Fibroblast of lung (primary cell): ENCODE measurements at regions not wholly inside any gene's neighbourhood (a gene's known extent, or its start where the extent isn't known, plus 50 kb on each side); places are given as distances from the start of the nearest gene placed in this dataset.

Experiments
- DNase-seq, 2 donors: peaks; one replicate each; pipeline versions ENCODE4 v3.0.0 to v3.0.0-alpha.2; 2010; ENCODE audit warnings: low read depth in 2 of 2
- H2AFZ ChIP-seq: 2 replicates; pipeline ENCODE4 v1.5.1; 2012; ENCODE audit warnings: low read length, control low read depth, inconsistent platforms
- H3K27ac ChIP-seq: 2 replicates; pipeline ENCODE4 v1.5.1; 2011; ENCODE audit warnings: low read length, control low read depth; ENCODE audit not compliant: insufficient read depth
- H3K27me3 ChIP-seq: 2 replicates; pipeline ENCODE4 v1.5.1; 2011; ENCODE audit warnings: mild to moderate bottlenecking, low read length; ENCODE audit not compliant: control insufficient read depth, insufficient read depth
- H3K36me3 ChIP-seq: 2 replicates; pipeline ENCODE4 v1.5.1; 2011; ENCODE audit warnings: low read length; ENCODE audit not compliant: control insufficient read depth, insufficient read depth
- H3K4me1 ChIP-seq: 2 replicates; pipeline ENCODE4 v1.5.1; 2011; ENCODE audit warnings: low read length; ENCODE audit not compliant: control insufficient read depth, insufficient read depth; ENCODE audit errors: extremely low read depth
- H3K4me2 ChIP-seq: 2 replicates; pipeline ENCODE4 v1.5.1; 2011; ENCODE audit warnings: low read length, control low read depth; ENCODE audit not compliant: insufficient read depth; ENCODE audit errors: extremely low read depth
- H3K4me3 ChIP-seq, 4 experiments: fragments of 200-600 bp in 1 of 4; sonication (generic) in 1 of 4; replicated peaks in 1 of 4; 2 replicates each; pipeline ENCODE4 v1.5.1; 2011 to 2016; ENCODE audit warnings: low read length in 4 of 4, low read depth in 3 of 4, mild to moderate bottlenecking in 3 of 4, control low read depth in 2 of 4, inconsistent platforms in 1 of 4, mixed read lengths in 1 of 4; ENCODE audit not compliant: insufficient read depth in 1 of 4; ENCODE audit errors: control extremely low read depth in 1 of 4
- H3K79me2 ChIP-seq: 2 replicates; pipeline ENCODE4 v1.5.1; 2012; ENCODE audit warnings: mild to moderate bottlenecking, low read length, inconsistent platforms; ENCODE audit not compliant: control insufficient read depth, insufficient read depth
- H3K9ac ChIP-seq: 2 replicates; pipeline ENCODE4 v1.5.1; 2011; ENCODE audit warnings: mild to moderate bottlenecking, low read length, control low read depth; ENCODE audit not compliant: insufficient read depth
- H3K9me3 ChIP-seq: 2 replicates; pipeline ENCODE4 v1.5.1; 2012; ENCODE audit warnings: low read depth, low read length; ENCODE audit not compliant: control insufficient read depth, insufficient read depth
- H4K20me1 ChIP-seq: 2 replicates; pipeline ENCODE4 v1.5.1; 2011; ENCODE audit warnings: low read length; ENCODE audit not compliant: control insufficient read depth, insufficient read depth; ENCODE audit errors: extremely low read depth
- EZH2 ChIP-seq: IDR thresholded peaks from 2 replicates; pipeline ENCODE4 v1.5.1; 2012; ENCODE audit warnings: low read length, control low read depth, mild to moderate bottlenecking; ENCODE audit errors: missing control alignments
- TF ChIP-seq, protein P1 (sequence below), 2 donors: IDR thresholded peaks in 1 of 2; conservative IDR thresholded peaks in 1 of 2; 1 replicate in 1 of 2; 2 replicates in 1 of 2; pipeline ENCODE4 v1.5.1; 2011 to 2012; ENCODE audit warnings: low read length in 2 of 2, control low read depth in 1 of 2, inconsistent platforms in 1 of 2, low read depth in 1 of 2, mild to moderate bottlenecking in 1 of 2

DNA sequence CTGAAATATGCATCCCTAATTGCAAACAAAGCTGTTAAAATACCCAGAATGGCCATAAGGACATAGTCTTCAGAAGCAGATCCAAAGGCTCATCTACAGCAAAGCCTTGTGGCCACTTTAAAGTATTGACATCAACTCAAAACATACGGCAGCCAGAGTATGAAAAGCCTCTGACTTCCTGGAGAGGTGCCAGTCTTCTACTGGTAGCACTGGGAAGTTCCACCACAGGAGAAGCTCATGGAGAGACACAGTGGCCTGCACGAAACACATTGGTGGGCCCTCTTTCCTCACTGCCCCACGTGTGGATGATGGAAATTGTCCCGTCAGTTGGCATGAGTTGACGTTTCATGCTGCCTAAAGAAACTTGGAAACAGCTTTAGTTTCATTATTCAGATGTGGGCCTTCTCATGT, 202.6 kb upstream of the HEY2 start:
- Histone ChIP-seq H3K4me2 (no peak overlapping the region), H3K9me3 (no peaks in the 10 kb centered on the region), H3K4me3 (peak overlapping the region in 1 of 4 experiments; percentile 20), H3K27me3 (no peaks in the 10 kb centered on the region), H3K27ac (no peak overlapping the region), H3K4me1 (no peaks in the 10 kb centered on the region), H4K20me1 (no peaks in the 10 kb centered on the region), H3K36me3 (no peaks in the 10 kb centered on the region), H3K9ac (no peak overlapping the region), H2AFZ (no peak overlapping the region), H3K79me2 (no peaks in the 10 kb centered on the region)
- TF ChIP-seq EZH2: no peak
- TF ChIP-seq, protein P1, sequence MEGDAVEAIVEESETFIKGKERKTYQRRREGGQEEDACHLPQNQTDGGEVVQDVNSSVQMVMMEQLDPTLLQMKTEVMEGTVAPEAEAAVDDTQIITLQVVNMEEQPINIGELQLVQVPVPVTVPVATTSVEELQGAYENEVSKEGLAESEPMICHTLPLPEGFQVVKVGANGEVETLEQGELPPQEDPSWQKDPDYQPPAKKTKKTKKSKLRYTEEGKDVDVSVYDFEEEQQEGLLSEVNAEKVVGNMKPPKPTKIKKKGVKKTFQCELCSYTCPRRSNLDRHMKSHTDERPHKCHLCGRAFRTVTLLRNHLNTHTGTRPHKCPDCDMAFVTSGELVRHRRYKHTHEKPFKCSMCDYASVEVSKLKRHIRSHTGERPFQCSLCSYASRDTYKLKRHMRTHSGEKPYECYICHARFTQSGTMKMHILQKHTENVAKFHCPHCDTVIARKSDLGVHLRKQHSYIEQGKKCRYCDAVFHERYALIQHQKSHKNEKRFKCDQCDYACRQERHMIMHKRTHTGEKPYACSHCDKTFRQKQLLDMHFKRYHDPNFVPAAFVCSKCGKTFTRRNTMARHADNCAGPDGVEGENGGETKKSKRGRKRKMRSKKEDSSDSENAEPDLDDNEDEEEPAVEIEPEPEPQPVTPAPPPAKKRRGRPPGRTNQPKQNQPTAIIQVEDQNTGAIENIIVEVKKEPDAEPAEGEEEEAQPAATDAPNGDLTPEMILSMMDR (conservative IDR thresholded peaks at IDR 0.05 in 1 of 2, IDR thresholded peaks at IDR 0.05 in 1 of 2; ENCODE audit: low read depth in 1 of 2, low read length in 2 of 2): peak in 1 of 2 donors; percentile 13
- DNase-seq: peak in 1 of 2 donors; percentile 20

DNA sequence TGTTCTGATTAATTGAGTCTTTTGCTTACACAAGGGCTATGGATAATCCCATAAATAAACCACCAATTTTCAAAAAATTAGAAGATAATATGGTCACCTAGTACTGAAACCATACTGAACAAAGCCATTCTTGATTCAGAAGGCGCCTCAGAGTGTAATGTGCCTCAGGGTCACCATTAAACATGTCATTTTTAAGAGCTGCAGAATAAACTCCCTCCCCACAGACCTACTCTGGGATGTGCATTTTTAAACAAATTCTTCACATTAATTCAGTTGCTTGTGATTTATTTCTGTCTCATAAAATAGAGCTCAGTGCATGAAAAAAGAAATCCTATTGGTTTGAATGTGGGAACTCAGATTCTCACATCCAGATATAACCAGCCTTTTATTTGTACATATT, 202.1 kb upstream of the HEY2 start:
- no peaks in the 10 kb centered on the region for H3K36me3 ChIP-seq
- H3K4me2 ChIP-seq: no peak overlapping the region
- no peaks in the 10 kb centered on the region for H3K79me2 ChIP-seq
- no peak overlapping the region for H2AFZ ChIP-seq
- H3K27ac ChIP-seq: no peak overlapping the region
- H3K4me1 ChIP-seq: no peaks in the 10 kb centered on the region
- no peaks in the 10 kb centered on the region for H3K27me3 ChIP-seq
- no peak overlapping the region for H3K4me3 ChIP-seq
- no peak overlapping the region for H3K9ac ChIP-seq
- TF ChIP-seq, protein P1 (conservative IDR thresholded peaks at IDR 0.05 in 1 of 2, IDR thresholded peaks at IDR 0.05 in 1 of 2; ENCODE audit: low read depth in 1 of 2, low read length in 2 of 2): no peak
- no peak for TF ChIP-seq EZH2
- no peaks in the 10 kb centered on the region for H4K20me1 ChIP-seq
- H3K9me3 ChIP-seq: no peaks in the 10 kb centered on the region
- no peak for DNase-seq

DNA sequence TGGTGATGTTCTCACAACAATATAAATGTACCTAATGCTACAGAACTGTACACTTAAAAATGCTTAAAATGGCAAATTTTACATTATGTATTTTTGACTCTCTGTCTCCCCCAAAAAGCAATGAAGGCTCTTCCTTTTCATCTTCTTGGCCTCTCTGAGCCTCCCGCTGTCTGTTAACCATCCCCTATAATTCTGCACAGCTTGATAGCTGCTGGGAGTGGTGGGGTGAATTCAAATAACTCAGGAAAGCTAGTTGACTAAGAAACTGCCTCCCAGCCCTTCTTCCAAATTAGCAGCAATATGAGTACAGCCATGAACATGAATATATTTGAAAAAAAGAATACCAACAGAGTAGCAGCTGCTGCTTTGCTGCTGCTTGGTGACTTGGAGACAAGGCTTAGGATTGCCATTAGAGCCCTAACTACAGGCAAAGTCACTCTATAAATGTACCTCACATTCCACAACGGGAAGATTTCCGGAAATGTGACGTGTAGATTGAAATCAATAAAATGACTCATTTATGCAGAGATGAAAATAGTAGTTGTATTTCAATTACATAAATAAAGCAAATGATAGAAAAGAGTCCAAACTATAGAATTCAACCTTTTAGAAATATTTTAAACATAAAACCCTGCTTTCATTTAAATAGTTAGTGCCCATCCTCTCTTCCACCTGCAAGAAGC, 200.1 kb upstream of the HEY2 start:
- no peaks in the 10 kb centered on the region for H3K36me3 ChIP-seq
- no peak overlapping the region for H2AFZ ChIP-seq
- H4K20me1 ChIP-seq: no peaks in the 10 kb centered on the region
- no peak for DNase-seq
- H3K27me3 ChIP-seq: no peaks in the 10 kb centered on the region
- H3K9ac ChIP-seq: no peak overlapping the region
- H3K79me2 ChIP-seq: no peaks in the 10 kb centered on the region
- no peak overlapping the region for H3K4me2 ChIP-seq
- H3K27ac ChIP-seq: no peak overlapping the region
- TF ChIP-seq, protein P1 (conservative IDR thresholded peaks at IDR 0.05 in 1 of 2, IDR thresholded peaks at IDR 0.05 in 1 of 2; ENCODE audit: low read depth in 1 of 2, low read length in 2 of 2): no peak
- no peak for TF ChIP-seq EZH2
- H3K4me3 ChIP-seq: no peak overlapping the region
- H3K9me3 ChIP-seq: no peaks in the 10 kb centered on the region
- no peaks in the 10 kb centered on the region for H3K4me1 ChIP-seq
